HepG2 (cell line): ENCODE measurements at regions not wholly inside any gene's neighbourhood (a gene's known extent, or its start where the extent isn't known, plus 50 kb on each side); places are given as distances from the start of the nearest gene placed in this dataset.

Source experiments
- HNRNPL ChIP-seq: fragments of 200-400 bp; formaldehyde crosslinking; IDR thresholded peaks from 2 replicates; pipeline ENCODE4 v1.6.1; 2017; ENCODE audit warnings: mild to moderate bottlenecking, low read depth, low read length
- PREB ChIP-seq: sonication (generic); formaldehyde crosslinking; IDR thresholded peaks from 2 replicates; pipeline ENCODE4 v1.4.0; 2020; ENCODE audit warnings: missing genetic modification reagents
- PTBP1 ChIP-seq: fragments of 200-400 bp; formaldehyde crosslinking; IDR thresholded peaks from 2 replicates; pipeline ENCODE4 v1.6.1; 2018; ENCODE audit warnings: low read length, low read depth; ENCODE audit not compliant: poor library complexity, severe bottlenecking
- SMARCC2 ChIP-seq: fragments of 450-650 bp; IDR thresholded peaks from 2 replicates; pipeline ENCODE4 v1.6.1; 2017; ENCODE audit warnings: antibody characterized with exemption, mild to moderate bottlenecking
- ZSCAN21 ChIP-seq: sonication (generic); formaldehyde crosslinking; IDR thresholded peaks from 2 replicates; pipeline ENCODE4 v1.8.0; 2022; ENCODE audit warnings: mild to moderate bottlenecking, missing genetic modification reagents, moderate library complexity, borderline replicate concordance

GRCh38 chr13:83824560-83824959 lies 57.7 kb downstream of the SLITRK1 start:
- no peak for TF ChIP-seq PREB (CRISPR knock-in tag)
- TF ChIP-seq ZSCAN21 (CRISPR knock-in tag): no peak
- TF ChIP-seq SMARCC2: no peak
- TF ChIP-seq PTBP1: no peak
- no peak for TF ChIP-seq HNRNPL
